ENCODE measurements at regions not wholly inside any gene's neighbourhood (a gene's known extent, or its start where the extent isn't known, plus 50 kb on each side); places are given as distances from the start of the nearest gene placed in this dataset.

GRCh38 chr3:153043729-153044328 is 118.2 kb upstream of the RAP2B start:
- dilution Hi-C loops (cut with MboI; ENCODE audit: extremely low pct_ligation_motif_present, low sequenced_read_pairs) = no loop called here
- DNase-seq (ENCODE audit: low read depth, low spot score) (no peak), FAIRE-seq (peak; percentile 17)
- Histone ChIP-seq H3K4me1 (ENCODE audit: control insufficient read depth, extremely low read depth, insufficient read depth, low read length) (peaks cover 15% of the 10 kb centered on the region), H4K20me1 (ENCODE audit: control insufficient read depth, extremely low read depth, insufficient read depth, low read length) (no peaks in the 10 kb centered on the region), H3K27me3 (ENCODE audit: control insufficient read depth, extremely low read depth, insufficient read depth, low read length) (no peaks in the 10 kb centered on the region), H3K9ac (ENCODE audit: control insufficient read depth, extremely low read depth, insufficient read depth, low read length) (peak overlapping the region; percentile 55), H3K27ac (ENCODE audit: control insufficient read depth, insufficient read depth, low read length) (peak overlapping the region; percentile 79), H3K9me3 (ENCODE audit: control insufficient read depth, low read depth, low read length) (no peaks in the 10 kb centered on the region), H3K4me2 (ENCODE audit: control insufficient read depth, extremely low read depth, insufficient read depth, low read depth, low read length) (peak overlapping the region; percentile 54), H3K9me1 (ENCODE audit: control insufficient read depth, extremely low read depth, insufficient read depth, low read length) (no peaks in the 10 kb centered on the region), H3K36me3 (ENCODE audit: control insufficient read depth in 2 of 2, extremely low read depth in 1 of 2, insufficient read depth in 2 of 2, low read length in 2 of 2) (no peaks in the 10 kb centered on the region), H3K79me2 (ENCODE audit: control insufficient read depth, insufficient read depth, low read length) (no peaks in the 10 kb centered on the region), H2AFZ (ENCODE audit: control insufficient read depth, low read length) (peak overlapping the region; percentile 67), H3K4me3 (ENCODE audit: control insufficient read depth in 2 of 3, extremely low read depth in 1 of 3, insufficient read depth in 2 of 3, low read depth in 1 of 3, low read length in 3 of 3) (no peak overlapping the region)
- TF ChIP-seq CTCF (optimal IDR thresholded peaks at IDR 0.05 in 1 of 3, IDR thresholded peaks at IDR 0.05 in 1 of 3, conservative IDR thresholded peaks at IDR 0.05 in 1 of 3; ENCODE audit: extremely low read depth in 1 of 3, insufficient read depth in 2 of 3, low read length in 3 of 3) = no peak
- no peak for TF ChIP-seq EZH2 (IDR thresholded peaks at IDR 0.05; ENCODE audit: low read length)

GRCh38 chr3:153045150-153045549 is 116.9 kb upstream of the RAP2B start:
- Histone ChIP-seq H3K9me3 (ENCODE audit: control insufficient read depth, low read depth, low read length) (no peaks in the 10 kb centered on the region), H4K20me1 (ENCODE audit: control insufficient read depth, extremely low read depth, insufficient read depth, low read length) (no peaks in the 10 kb centered on the region), H3K36me3 (ENCODE audit: control insufficient read depth in 2 of 2, extremely low read depth in 1 of 2, insufficient read depth in 2 of 2, low read length in 2 of 2) (no peaks in the 10 kb centered on the region), H3K9ac (ENCODE audit: control insufficient read depth, extremely low read depth, insufficient read depth, low read length) (no peak overlapping the region), H3K27me3 (ENCODE audit: control insufficient read depth, extremely low read depth, insufficient read depth, low read length) (no peaks in the 10 kb centered on the region), H3K79me2 (ENCODE audit: control insufficient read depth, insufficient read depth, low read length) (no peaks in the 10 kb centered on the region), H3K9me1 (ENCODE audit: control insufficient read depth, extremely low read depth, insufficient read depth, low read length) (no peaks in the 10 kb centered on the region), H3K27ac (ENCODE audit: control insufficient read depth, insufficient read depth, low read length) (no peak overlapping the region), H3K4me1 (ENCODE audit: control insufficient read depth, extremely low read depth, insufficient read depth, low read length) (peaks cover 14% of the 10 kb centered on the region), H2AFZ (ENCODE audit: control insufficient read depth, low read length) (no peak overlapping the region), H3K4me3 (ENCODE audit: control insufficient read depth in 2 of 3, extremely low read depth in 1 of 3, insufficient read depth in 2 of 3, low read depth in 1 of 3, low read length in 3 of 3) (no peak overlapping the region), H3K4me2 (ENCODE audit: control insufficient read depth, extremely low read depth, insufficient read depth, low read depth, low read length) (no peak overlapping the region)
- DNase-seq (ENCODE audit: low read depth, low spot score) = no peak
- FAIRE-seq = no peak
- dilution Hi-C loops (cut with MboI; ENCODE audit: extremely low pct_ligation_motif_present, low sequenced_read_pairs) = no loop called here
- no peak for TF ChIP-seq CTCF (optimal IDR thresholded peaks at IDR 0.05 in 1 of 3, IDR thresholded peaks at IDR 0.05 in 1 of 3, conservative IDR thresholded peaks at IDR 0.05 in 1 of 3; ENCODE audit: extremely low read depth in 1 of 3, insufficient read depth in 2 of 3, low read length in 3 of 3)
- no peak for TF ChIP-seq EZH2 (IDR thresholded peaks at IDR 0.05; ENCODE audit: low read length)
